ENCODE measurements at regions not wholly inside any gene's neighbourhood (a gene's known extent, or its start where the extent isn't known, plus 50 kb on each side); places are given as distances from the start of the nearest gene placed in this dataset.

GRCh38 chr12:108457734-108458361 lies 57.2 kb upstream of the FICD start:
- no peak for TF ChIP-seq CTCF (IDR thresholded peaks at IDR 0.05)
- TF ChIP-seq POLR2A (IDR thresholded peaks at IDR 0.05), result no peak

All from thyroid gland (tissue), 4 donors.